Non-pigmented ciliary epithelial cell (primary cell): ENCODE measurements at regions not wholly inside any gene's neighbourhood (a gene's known extent, or its start where the extent isn't known, plus 50 kb on each side); places are given as distances from the start of the nearest gene placed in this dataset.
"Not testable (repeated sequence)": the region's sequence is repeated elsewhere in the genome, so short reads cannot be mapped to it uniquely, and the experiment has no call there.

Source experiments
- DNase-seq: peaks from one replicate; pipeline ENCODE4 v3.0.0-alpha.2; 2010; ENCODE audit warnings: low read depth

DNA sequence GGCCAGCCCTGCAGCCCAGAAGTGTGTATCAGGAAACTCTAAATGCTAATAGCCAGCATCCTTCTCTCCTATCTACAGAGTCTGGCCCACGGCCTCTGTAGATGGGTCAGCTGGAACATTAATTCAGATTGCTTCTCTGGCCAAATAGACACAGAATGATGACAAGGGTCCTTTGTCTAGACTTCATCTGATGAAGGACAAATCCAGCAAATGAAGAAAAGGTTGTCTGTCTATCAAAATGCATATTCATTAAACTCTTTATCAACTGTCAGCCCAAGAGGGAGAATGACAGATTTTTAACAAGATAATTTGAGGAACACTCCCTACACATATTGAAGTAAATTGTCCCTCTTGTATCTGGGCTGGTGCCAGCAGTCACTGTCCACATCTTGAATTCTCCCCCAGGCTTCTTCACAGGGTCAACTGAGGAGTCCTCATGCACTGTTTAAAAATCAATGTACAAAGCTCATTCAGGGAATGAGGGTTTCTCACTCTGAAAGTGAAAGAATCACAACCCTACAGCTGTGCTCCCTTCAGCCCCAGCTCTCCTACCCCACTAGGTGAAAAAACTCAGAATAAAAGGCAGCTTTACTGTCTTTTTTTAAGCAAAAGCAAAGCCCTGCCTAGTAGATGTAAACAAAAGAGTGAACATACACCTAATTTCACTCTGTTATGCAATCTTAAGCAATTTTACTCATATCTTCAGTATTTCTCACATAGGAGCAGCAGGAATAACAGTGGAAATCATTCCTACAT, 507.7 kb downstream of the IGSF11 start:
- no peak for DNase-seq

GRCh38 chr3:118527514-118528044, 507.1 kb downstream of the IGSF11 start:
- no peak for DNase-seq

DNA sequence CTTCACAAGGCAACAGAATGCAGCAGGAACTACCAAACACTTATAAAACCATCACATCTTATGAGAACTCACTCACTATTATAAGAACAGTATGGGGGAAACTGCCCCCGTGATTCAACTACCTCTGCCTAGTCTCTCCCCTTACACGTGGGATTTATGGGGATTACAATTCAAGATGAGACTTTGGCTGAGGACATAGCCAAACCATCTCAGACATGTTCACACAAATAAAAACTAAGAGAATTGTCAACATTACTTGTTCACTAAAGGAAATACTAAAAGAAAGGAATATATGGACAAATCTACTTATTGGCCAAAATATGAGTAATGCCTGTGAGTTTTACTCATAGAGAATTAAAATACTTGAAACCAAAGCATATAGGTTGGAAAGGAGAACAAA, 505.1 kb downstream of the IGSF11 start:
- DNase-seq, result no peak

DNA sequence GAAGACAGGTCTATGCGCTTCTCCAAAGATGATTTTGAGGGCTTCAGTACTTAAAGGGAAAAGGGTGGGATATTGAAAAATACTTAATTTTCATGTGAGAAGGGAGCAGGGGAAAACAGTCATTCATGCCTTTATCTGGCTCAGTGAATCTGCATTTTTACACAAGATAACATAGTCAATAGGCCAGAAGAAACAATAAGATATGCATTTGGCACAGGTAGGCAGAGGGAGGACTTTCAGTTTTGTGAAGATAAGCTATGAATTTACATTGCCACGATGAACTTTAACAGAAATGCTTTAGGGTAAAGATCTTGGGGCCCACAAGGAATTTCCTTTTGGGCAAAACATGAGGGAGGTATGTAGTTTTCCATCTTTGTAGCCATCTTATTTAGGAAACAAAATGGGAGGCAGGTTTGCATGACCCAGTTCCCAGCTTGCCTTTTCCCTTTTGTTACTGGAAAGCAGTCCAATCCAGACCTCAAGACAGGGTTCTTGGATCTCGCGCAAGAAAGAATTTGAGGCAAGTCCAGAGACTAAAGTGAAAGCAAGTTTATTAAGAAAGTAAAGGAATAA, 504.2 kb downstream of the IGSF11 start:
- no peak for DNase-seq

GRCh38 chr3:118530927-118531356, 503.7 kb downstream of the IGSF11 start:
- not testable (repeated sequence) for DNase-seq

- DNase-seq, result no peak
These were observed 502.8 kb downstream of the IGSF11 start for GRCh38 chr3:118531816-118532215.

DNA sequence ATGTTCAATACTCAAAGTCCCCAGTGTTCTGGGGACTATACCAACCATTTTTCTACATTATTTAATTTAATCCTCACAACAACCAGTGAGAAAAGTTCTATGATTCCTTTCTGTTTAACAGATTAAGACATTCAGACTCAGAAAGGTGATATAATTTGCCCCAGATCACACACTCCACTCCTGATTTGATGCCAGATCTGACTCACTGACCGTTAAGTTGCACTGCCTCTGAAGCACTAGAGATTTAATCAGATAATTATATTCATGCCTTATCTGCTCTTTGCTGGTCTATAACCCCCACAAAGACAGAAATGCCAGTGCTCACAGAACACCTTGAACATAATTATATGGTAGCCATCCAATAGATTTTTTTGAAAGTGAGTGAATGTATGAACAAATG, 501.0 kb downstream of the IGSF11 start:
- DNase-seq, result no peak

DNA sequence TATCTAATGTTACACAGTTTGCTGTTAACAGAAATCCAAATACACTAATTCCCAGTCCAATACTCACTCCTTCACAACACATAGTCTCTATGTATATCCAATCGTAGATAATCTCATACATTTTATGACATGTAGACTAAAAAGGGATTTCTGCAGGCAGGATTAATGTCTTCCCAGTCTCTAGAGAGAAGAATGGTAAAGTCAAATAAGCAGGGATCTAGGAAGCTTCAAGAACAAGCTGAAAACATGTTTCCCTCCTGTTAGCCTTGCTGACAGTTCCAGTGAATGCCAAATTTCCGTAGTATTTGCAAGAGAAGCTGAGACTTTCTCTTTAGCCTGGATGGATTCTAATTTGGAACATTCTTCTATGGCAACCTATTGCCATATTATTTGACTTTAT, 500.1 kb downstream of the IGSF11 start:
- no peak for DNase-seq

DNA sequence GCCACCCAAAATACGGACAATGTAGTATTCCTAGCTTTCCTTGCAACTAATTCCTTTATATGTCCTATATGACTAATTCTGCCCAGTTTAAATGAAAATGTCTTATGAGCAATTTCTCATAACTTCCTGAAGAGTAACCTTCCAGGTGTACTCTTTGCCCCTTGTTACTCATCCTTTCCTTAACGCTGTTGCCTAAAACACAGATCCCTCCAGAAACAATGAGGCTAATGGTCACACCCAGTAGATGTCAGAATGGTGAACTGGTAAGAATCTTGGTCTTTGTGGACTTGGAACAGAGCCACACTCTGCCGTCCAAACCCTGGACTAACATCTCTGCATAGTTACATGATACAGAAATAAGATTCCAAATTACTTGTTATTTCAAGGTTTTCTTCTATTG, 497.9 kb downstream of the IGSF11 start:
- no peak for DNase-seq

DNA sequence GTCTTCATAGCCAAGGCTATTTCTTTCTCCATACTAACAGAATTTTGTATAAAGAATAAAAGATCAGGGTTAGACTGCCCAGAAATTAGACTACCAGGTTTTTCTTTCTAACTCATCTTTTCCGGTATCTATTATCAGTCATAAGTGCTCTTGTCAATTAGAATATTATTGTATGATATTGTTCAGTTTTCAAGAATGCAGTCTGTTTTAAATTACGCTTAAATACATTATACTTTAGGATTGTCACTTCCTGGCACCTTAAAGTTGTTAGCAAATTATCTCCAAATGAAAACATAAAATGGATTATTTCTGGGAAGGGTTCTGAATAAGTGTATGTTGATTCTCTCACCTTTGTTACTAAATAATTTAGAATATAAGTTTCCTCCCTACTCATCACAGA, 497.2 kb downstream of the IGSF11 start:
- DNase-seq, result no peak

DNA sequence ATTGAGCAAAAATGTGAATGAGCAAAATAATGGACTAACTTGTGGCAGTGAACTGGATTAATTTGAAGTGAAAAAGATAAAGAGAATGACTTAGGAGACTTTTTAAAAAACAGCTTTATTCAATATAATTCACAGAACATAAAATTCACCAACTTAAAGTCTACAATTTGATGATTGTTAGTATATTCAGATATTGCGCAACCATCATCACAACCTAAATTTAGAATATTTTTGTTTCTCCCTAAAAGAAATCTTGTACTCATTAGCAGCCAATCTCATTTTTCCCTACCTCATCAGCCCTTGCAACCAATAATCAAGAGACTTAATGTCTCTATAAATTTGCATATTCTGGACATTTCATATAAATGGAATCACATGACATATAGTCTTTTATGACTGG, 496.5 kb downstream of the IGSF11 start:
- no peak for DNase-seq

- DNase-seq, result not testable (repeated sequence)
These were observed 494.7 kb downstream of the IGSF11 start for GRCh38 chr3:118539820-118540447.

DNA sequence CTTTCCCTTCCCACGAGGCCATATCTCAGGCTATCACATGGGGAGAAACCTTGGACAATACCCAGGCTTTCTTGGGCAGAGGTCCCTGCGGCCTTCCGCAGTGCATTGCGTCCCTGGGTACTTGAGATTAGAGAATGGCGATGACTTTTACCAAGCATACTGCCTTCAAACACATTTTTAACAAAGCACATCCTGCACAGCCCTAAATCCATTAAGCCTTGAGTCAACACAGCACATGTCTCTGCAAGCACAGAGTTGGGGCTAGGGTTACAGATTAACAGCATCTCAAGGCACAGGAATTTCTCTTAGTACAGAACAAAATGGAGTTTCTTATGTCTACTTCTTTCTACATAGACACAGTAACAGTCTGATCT, 494.2 kb downstream of the IGSF11 start:
- not testable (repeated sequence) for DNase-seq

GRCh38 chr3:118540826-118541225, 493.8 kb downstream of the IGSF11 start:
- DNase-seq, result no peak

DNA sequence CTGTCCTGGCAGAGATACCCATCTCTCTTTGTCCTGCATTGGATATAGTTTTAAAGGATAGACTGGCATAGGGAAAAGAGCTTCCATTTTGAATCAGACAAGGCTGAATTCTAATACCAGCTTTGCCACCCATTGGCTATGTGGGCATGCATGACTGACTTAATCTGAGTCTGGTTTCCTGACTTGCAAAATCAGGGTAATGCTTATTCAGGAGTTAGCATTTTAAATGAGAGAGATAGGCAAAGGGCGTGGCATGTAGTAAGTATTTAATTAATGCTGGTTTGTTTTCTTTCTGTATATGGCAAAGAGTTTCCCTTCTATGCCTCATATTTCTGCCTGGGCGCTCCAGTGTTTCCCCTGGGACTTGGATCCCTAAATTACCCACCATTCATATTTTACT, 492.9 kb downstream of the IGSF11 start:
- DNase-seq, result no peak

DNA sequence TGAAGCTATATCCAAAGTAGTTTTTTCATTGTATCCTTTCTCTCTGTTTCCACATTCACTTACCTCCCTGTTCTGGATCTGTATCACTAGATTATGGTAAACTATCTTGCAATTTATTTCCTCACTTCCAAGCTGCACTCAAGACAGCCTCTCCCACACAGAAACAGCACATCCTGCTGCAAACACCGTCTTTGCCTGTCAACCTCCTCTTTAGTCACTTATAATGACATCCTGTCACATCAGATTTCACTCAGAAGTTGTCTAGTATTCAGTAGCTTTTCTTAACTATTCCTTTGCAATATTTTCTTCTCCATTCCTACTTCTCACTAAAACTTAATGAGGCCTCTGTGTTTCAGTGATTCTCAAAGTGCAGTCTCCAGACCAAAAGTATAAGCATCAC, 490.8 kb downstream of the IGSF11 start:
- no peak for DNase-seq

GRCh38 chr3:118544458-118544857, 490.2 kb downstream of the IGSF11 start:
- DNase-seq, result no peak

DNA sequence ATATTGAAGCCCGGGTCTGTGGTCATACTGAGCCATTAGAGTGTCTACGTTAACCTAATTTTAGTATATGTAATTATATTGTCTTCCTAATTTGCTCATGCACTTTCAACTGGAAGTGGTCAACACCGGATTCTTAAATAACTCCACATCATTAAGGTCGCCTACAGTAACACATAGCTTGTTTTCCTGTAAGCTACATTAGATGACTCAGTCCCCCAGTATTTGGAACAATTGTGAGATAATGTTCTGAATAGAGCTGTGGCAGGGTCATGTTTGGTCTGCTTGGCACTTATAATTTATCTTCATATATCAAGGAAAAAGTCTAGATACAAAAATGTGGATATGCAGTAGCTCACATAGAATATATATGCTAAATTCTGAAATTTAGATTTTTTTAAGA, 486.2 kb downstream of the IGSF11 start:
- no peak for DNase-seq

DNA sequence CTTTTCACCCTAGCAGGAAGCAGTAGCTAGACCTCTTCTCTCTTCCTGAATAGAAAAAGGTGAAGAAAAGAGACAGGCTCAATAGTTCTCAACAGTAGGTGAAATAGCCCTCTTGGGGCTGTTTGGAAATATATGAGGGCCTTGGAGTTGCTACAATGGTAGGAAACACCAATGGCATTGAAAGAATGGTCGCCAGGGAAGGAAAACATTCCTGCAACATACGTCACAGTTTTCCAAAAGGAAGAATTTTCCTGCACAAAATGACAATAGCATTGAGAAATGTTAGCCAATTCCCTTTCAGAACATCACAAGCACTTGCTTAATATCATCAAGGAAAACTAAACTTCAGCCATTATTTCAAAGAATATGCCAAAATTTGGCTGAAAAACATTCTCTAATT, 484.5 kb downstream of the IGSF11 start:
- no peak for DNase-seq

DNA sequence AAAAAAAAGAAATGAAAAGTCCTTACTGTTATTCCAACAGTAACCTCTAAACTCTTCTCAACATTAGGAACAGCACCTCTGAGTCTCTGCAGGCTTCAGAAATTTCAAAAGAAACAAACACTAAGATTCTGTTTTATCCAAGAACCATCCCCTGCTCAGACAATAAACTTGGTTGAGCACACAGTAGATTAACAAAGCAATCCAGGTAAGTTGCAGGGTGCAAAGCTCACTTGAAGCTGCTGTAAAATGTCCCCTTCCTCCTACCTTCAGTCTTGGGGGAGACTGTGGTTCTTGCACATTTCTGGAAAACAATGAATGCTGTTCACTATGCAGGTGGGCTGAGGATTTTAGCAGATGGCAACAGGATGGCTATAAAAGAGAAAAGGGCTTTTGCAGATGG, 484.1 kb downstream of the IGSF11 start:
- DNase-seq, result no peak

- no peak for DNase-seq
These were observed 480.4 kb downstream of the IGSF11 start for GRCh38 chr3:118554148-118554838.

- no peak for DNase-seq
These were observed 477.7 kb downstream of the IGSF11 start for GRCh38 chr3:118556983-118557382.

GRCh38 chr3:118557513-118557912, 477.1 kb downstream of the IGSF11 start:
- no peak for DNase-seq
